Neural crest cell (in vitro differentiated cells): ENCODE measurements at regions not wholly inside any gene's neighbourhood (a gene's known extent, or its start where the extent isn't known, plus 50 kb on each side); places are given as distances from the start of the nearest gene placed in this dataset.

ENCODE experiments used
- DNase-seq: peaks from one replicate; pipeline ENCODE4 v3.0.0; 2021; ENCODE audit warnings: low read depth, mixed read lengths, low spot score
- H3K27ac Mint-ChIP-seq: one replicate; pipeline ENCODE4 v1.8.0; 2021; ENCODE audit warnings: mild to moderate bottlenecking, mixed read lengths; ENCODE audit not compliant: unreplicated experiment
- H3K27me3 Mint-ChIP-seq: 2 replicates; pipeline ENCODE4 v1.8.0; 2021; ENCODE audit warnings: low read depth, mild to moderate bottlenecking, mixed read lengths
- H3K36me3 Mint-ChIP-seq: 2 replicates; pipeline ENCODE4 v1.8.0; 2021; ENCODE audit warnings: low read depth, mild to moderate bottlenecking, mixed read lengths
- H3K4me1 Mint-ChIP-seq: 2 replicates; pipeline ENCODE4 v1.8.0; 2021; ENCODE audit warnings: mixed read lengths
- H3K4me3 Mint-ChIP-seq: one replicate; pipeline ENCODE4 v1.8.0; 2021; ENCODE audit warnings: mild to moderate bottlenecking, mixed read lengths
- H3K9me3 Mint-ChIP-seq: 2 replicates; pipeline ENCODE4 v1.8.0; 2021; ENCODE audit warnings: mixed read lengths
- CTCF ChIP-seq: fragments of 200-600 bp; sonication (generic); conservative IDR thresholded peaks from 2 replicates; pipeline ENCODE4 v1.5.0; 2021; ENCODE audit warnings: antibody characterized with exemption, mild to moderate bottlenecking

DNA sequence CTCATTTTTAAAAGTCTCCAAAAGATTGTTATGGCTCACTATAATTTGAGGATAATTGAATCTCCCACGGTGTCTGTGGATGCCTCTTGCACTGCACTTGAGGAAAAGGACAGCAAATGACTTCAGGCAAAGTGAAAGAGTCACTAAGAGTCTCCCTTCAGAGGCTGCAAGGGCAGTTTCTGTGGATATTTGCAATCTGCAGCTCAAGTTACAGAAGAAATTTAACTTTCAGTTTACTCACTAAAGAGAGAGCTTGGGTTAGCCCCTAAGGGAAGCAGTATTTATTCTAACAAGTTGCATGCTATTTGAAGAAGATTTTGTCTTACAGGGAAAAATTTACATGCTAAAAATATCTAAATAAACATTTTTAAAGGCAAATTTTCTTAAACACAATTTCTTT, 912.0 kb upstream of the TENM3 start:
- Mint-ChIP-seq H3K4me3 (no peak overlapping the region), H3K27ac (no peak overlapping the region)

DNA sequence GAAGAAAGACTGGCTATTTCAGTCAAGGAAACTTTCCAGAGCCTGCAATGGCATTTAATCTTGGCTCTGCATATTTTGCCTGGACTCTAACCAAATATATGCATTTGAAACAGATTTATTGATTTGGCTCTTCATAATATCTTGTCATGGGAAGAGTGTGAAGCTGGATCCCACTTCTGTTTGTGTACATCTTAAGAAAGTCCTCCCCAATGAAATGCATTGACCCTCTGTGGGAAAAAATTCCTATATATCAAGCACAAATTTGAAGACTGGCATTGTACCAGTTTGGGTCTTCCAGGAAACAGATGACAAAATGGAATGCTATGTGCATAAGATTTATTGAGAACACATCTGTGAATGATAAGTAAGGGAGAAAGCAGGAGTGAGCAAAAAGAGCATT, 897.3 kb upstream of the TENM3 start:
- no peak for TF ChIP-seq CTCF

More for the DNA sequence above, 912.0 kb upstream of the TENM3 start:
- Mint-ChIP-seq H3K27me3 (no peaks in the 10 kb centered on the region), H3K36me3 (no peaks in the 10 kb centered on the region), H3K9me3 (no peaks in the 10 kb centered on the region), H3K4me1 (no peaks in the 10 kb centered on the region)
- no peak for TF ChIP-seq CTCF
- no peak for DNase-seq

DNA sequence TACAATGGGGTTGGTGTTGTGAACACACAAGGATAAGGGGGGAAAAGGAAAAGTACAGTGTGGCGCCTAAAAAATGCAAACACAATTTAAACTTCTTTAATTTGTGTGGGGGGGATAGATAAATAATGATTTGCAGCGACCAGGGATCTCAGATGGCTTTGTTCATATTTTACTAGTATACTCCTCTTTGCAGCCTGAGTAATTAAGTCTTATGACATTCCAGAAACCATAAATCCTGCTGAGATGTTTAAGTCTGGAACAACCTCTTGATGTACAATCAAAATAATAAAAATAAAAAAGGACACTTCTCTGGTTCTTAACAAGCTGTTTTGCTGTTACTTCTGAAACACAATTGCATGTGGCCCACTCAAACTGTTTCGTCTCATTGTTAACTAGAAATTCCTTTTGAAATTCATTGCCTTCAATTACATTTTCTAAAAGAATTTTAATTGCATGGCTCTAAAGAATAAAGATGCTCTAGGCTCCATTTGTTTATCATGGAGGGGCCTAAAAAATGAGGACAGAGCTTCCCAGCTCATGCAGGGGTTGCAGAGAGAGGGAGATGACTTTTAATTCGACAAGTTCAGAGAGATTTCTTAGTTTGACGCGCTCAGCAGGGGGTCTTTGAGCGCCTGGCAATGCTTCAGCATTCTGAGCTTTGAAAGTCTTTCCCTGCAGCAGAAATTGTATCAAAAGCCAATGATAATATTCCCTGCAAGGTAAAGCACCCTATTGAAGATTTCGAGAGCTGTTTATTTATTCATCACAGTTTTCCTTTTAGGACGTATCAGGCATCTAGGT, 892.4 kb upstream of the TENM3 start:
- TF ChIP-seq CTCF = no peak
- DNase-seq = peak; percentile 8
- Mint-ChIP-seq H3K4me3 (no peak overlapping the region), H3K9me3 (no peaks in the 10 kb centered on the region), H3K36me3 (no peaks in the 10 kb centered on the region), H3K4me1 (peaks cover 35% of the 10 kb centered on the region), H3K27ac (no peak overlapping the region), H3K27me3 (no peaks in the 10 kb centered on the region)

More for the DNA sequence above, 897.3 kb upstream of the TENM3 start:
- H3K27ac Mint-ChIP-seq = no peak overlapping the region
- H3K36me3 Mint-ChIP-seq = no peaks in the 10 kb centered on the region
- H3K4me3 Mint-ChIP-seq = no peak overlapping the region
- peaks cover 10% of the 10 kb centered on the region for H3K9me3 Mint-ChIP-seq
- no peaks in the 10 kb centered on the region for H3K27me3 Mint-ChIP-seq
- DNase-seq = no peak
- peaks cover 16% of the 10 kb centered on the region for H3K4me1 Mint-ChIP-seq

- H3K4me1 Mint-ChIP-seq = peaks cover 3% of the 10 kb centered on the region
- H3K4me3 Mint-ChIP-seq = no peak overlapping the region
- H3K27me3 Mint-ChIP-seq = no peaks in the 10 kb centered on the region
- H3K36me3 Mint-ChIP-seq = no peaks in the 10 kb centered on the region
- TF ChIP-seq CTCF = no peak
- no peak overlapping the region for H3K27ac Mint-ChIP-seq
- no peak for DNase-seq
- H3K9me3 Mint-ChIP-seq = peaks cover 2% of the 10 kb centered on the region
These were observed 878.7 kb upstream of the TENM3 start for GRCh38 chr4:181364504-181364903.

DNA sequence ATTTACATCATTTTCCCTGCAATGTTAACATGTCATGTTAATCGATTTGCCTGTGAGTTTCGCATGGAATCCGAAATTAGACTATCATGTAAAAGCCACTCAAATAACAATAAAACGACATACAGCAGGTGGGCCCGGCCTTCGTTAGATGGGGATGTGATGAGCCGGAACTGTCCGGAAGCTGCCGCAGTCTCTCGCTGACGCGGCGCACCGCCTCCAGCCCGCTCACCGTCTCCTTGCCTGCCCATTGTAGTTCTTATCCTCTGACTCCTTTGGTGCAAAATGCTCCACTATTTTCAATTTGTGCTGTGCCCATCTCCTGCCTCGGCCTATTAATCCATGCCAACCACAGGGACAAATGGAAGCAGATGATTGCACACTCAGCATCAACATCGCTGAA, 877.5 kb upstream of the TENM3 start:
- H3K4me3 Mint-ChIP-seq = no peak overlapping the region
- no peaks in the 10 kb centered on the region for H3K27me3 Mint-ChIP-seq
- H3K27ac Mint-ChIP-seq = no peak overlapping the region
- peaks cover 2% of the 10 kb centered on the region for H3K9me3 Mint-ChIP-seq
- H3K4me1 Mint-ChIP-seq = peaks cover 3% of the 10 kb centered on the region
- no peak for DNase-seq
- no peaks in the 10 kb centered on the region for H3K36me3 Mint-ChIP-seq
- TF ChIP-seq CTCF = no peak
